Mesendoderm (in vitro differentiated cells): ENCODE measurements at regions not wholly inside any gene's neighbourhood (a gene's known extent, or its start where the extent isn't known, plus 50 kb on each side); places are given as distances from the start of the nearest gene placed in this dataset.
"Not testable (repeated sequence)": the region's sequence is repeated elsewhere in the genome, so short reads cannot be mapped to it uniquely, and the experiment has no call there.

ENCODE experiments used
- DNase-seq: peaks from one replicate; pipeline ENCODE4 v3.0.0; 2013
- H2AK5ac ChIP-seq: 2 replicates; pipeline ENCODE4 v1.6.1; 2013; ENCODE audit warnings: low read length, inconsistent platforms
- H2BK120ac ChIP-seq: 2 replicates; pipeline ENCODE4 v1.6.1; 2013; ENCODE audit warnings: low read depth, mild to moderate bottlenecking, low read length, moderate library complexity, mixed read lengths
- H2BK15ac ChIP-seq: replicated peaks from 2 replicates; pipeline ENCODE4 v1.6.1; 2013; ENCODE audit warnings: low read depth, mild to moderate bottlenecking, moderate library complexity
- H2BK5ac ChIP-seq: 2 replicates; pipeline ENCODE4 v1.6.1; 2013; ENCODE audit warnings: low read length, inconsistent platforms
- H3K18ac ChIP-seq: 2 replicates; pipeline ENCODE4 v1.6.1; 2013; ENCODE audit warnings: mild to moderate bottlenecking, low read length, mixed read lengths
- H3K23ac ChIP-seq: one replicate; pipeline ENCODE4 v1.6.1; 2013; ENCODE audit warnings: low read length
- H3K27ac ChIP-seq: 2 replicates; pipeline ENCODE4 v1.5.1; 2013; ENCODE audit warnings: low read depth, mild to moderate bottlenecking, inconsistent platforms, low read length, moderate library complexity
- H3K27me3 ChIP-seq: 2 replicates; pipeline ENCODE4 v1.6.1; 2013; ENCODE audit warnings: low read length, control low read depth, mild to moderate bottlenecking, inconsistent platforms; ENCODE audit not compliant: insufficient read depth, poor library complexity
- H3K36me3 ChIP-seq: 2 replicates; pipeline ENCODE4 v1.6.1; 2013; ENCODE audit warnings: low read length, inconsistent platforms; ENCODE audit not compliant: control insufficient read depth, insufficient read depth
- H3K4ac ChIP-seq: one replicate; pipeline ENCODE4 v1.6.1; 2013; ENCODE audit warnings: low read depth, mild to moderate bottlenecking, low read length, moderate library complexity
- H3K4me1 ChIP-seq: 2 replicates; pipeline ENCODE4 v1.6.1; 2013; ENCODE audit warnings: low read depth, low read length, inconsistent platforms; ENCODE audit not compliant: control insufficient read depth
- H3K4me2 ChIP-seq: 2 replicates; pipeline ENCODE4 v1.6.1; 2013; ENCODE audit warnings: low read length
- H3K4me3 ChIP-seq: 2 replicates; pipeline ENCODE4 v1.5.1; 2013; ENCODE audit warnings: mild to moderate bottlenecking, low read length
- H3K56ac ChIP-seq: one replicate; pipeline ENCODE4 v1.6.1; 2013; ENCODE audit warnings: low read length
- H3K79me1 ChIP-seq: 2 replicates; pipeline ENCODE4 v1.6.1; 2013; ENCODE audit warnings: low read length, inconsistent platforms
- H3K79me2 ChIP-seq: 2 replicates; pipeline ENCODE4 v1.6.1; 2013; ENCODE audit warnings: mild to moderate bottlenecking, low read length; ENCODE audit not compliant: control insufficient read depth, insufficient read depth
- H3K9ac ChIP-seq: 2 replicates; pipeline ENCODE4 v1.6.1; 2013; ENCODE audit warnings: low read length, inconsistent platforms
- H4K5ac ChIP-seq: one replicate; pipeline ENCODE4 v1.6.1; 2013; ENCODE audit warnings: low read length
- H4K8ac ChIP-seq: one replicate; pipeline ENCODE4 v1.6.1; 2013; ENCODE audit warnings: low read depth, mild to moderate bottlenecking, control low read depth, low read length, moderate library complexity
- WGBS: extraction: QIAGEN DNeasy Blood & Tissue Kit; methylation state at CpG from one replicate; pipeline ENCODE4 v1.1.7; 2013; ENCODE audit warnings: low lambda C conversion rate, missing lambda C conversion rate; ENCODE audit not compliant: insufficient coverage; ENCODE audit errors: extremely low coverage; 5-methylcytosine and 5-hydroxymethylcytosine counted together

DNA sequence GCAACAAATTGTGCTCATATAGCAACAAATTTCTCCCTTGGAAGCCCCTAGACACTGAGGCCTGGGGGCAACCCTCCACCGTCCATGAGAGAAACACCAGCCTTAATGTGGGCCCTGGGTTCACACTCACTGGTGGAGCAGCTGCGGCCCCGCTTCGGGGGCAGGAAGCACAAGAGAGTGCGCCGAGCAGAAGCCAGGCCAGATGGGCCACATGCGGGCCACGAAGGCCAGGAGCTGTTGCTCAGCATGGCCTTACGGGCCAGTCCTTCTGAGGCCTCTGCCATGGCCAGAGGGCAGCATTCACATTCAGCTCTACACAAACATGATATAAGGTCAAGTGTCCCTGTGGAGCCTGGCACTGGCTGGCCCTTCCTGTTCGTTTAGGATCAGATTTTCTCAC lies 60.0 kb upstream of the VIPR2 start:
- no peak for DNase-seq
- Histone ChIP-seq H3K27me3 (no peaks in the 10 kb centered on the region), H2BK120ac (no peak overlapping the region), H3K79me2 (no peaks in the 10 kb centered on the region), H3K79me1 (no peaks in the 10 kb centered on the region), H2BK5ac (no peak overlapping the region), H3K18ac (no peak overlapping the region), H2BK15ac (no peak overlapping the region), H3K4me3 (no peak overlapping the region), H3K23ac (no peak overlapping the region), H3K9ac (no peak overlapping the region), H3K4me1 (no peaks in the 10 kb centered on the region), H3K56ac (no peak overlapping the region), H3K4ac (no peak overlapping the region), H3K36me3 (no peaks in the 10 kb centered on the region), H2AK5ac (no peak overlapping the region), H4K8ac (no peak overlapping the region), H4K5ac (no peak overlapping the region), H3K4me2 (no peak overlapping the region), H3K27ac (no peak overlapping the region)
- WGBS = no CpG with 5 or more reads among the region's 10 CpGs

- not testable (repeated sequence) for H3K4me3 ChIP-seq, H3K23ac ChIP-seq, H3K79me1 ChIP-seq, H3K18ac ChIP-seq, H3K4me2 ChIP-seq, H2BK120ac ChIP-seq, H4K8ac ChIP-seq, H2BK15ac ChIP-seq, H4K5ac ChIP-seq, H3K79me2 ChIP-seq, H3K27ac ChIP-seq, H3K27me3 ChIP-seq, H3K56ac ChIP-seq, H3K4me1 ChIP-seq, H2AK5ac ChIP-seq, H3K9ac ChIP-seq, H3K4ac ChIP-seq, H3K36me3 ChIP-seq, H2BK5ac ChIP-seq, DNase-seq
- WGBS = no CpG with 5 or more reads among the region's 9 CpGs
Measured at GRCh38 chr7:159203253-159203652, 58.6 kb upstream of the VIPR2 start.

- Histone ChIP-seq H2BK120ac (no peak overlapping the region), H3K18ac (no peak overlapping the region), H3K4me2 (no peak overlapping the region), H2AK5ac (no peak overlapping the region), H2BK5ac (no peak overlapping the region), H4K8ac (no peak overlapping the region), H3K27ac (no peak overlapping the region), H3K79me1 (no peaks in the 10 kb centered on the region), H3K4me1 (no peaks in the 10 kb centered on the region), H3K23ac (no peak overlapping the region), H2BK15ac (no peak overlapping the region), H3K9ac (no peak overlapping the region), H3K4me3 (no peak overlapping the region), H3K27me3 (no peaks in the 10 kb centered on the region), H3K56ac (no peak overlapping the region), H3K4ac (no peak overlapping the region), H4K5ac (no peak overlapping the region), H3K79me2 (no peaks in the 10 kb centered on the region), H3K36me3 (no peaks in the 10 kb centered on the region)
- WGBS = no CpG with 5 or more reads among the region's 16 CpGs
- no peak for DNase-seq
Measured at GRCh38 chr7:159201722-159202330, 57.2 kb upstream of the VIPR2 start.

DNA sequence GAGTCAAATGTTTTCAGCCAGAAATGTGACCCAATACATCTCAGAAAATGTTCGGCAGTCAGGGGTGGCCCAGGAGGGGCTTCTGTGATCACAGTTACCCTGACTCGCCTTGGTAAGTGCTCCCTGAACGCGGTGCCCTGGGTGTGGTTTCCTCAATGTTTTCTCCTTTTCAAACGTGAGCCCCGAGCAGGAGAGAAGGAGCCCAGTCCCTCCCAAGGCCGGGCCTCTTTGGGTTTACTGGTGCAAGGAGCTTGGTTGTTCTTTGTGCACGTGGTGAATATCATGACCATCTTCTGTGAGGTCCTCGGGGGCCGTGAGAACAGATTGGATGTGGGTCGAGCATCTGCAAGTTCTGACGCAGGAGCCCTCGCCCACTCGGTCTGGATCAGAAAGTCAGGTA lies 55.8 kb upstream of the VIPR2 start:
- Histone ChIP-seq H3K56ac (no peak overlapping the region), H3K23ac (no peak overlapping the region), H3K4me3 (no peak overlapping the region), H4K8ac (no peak overlapping the region), H3K18ac (no peak overlapping the region), H3K27me3 (no peaks in the 10 kb centered on the region), H2AK5ac (no peak overlapping the region), H2BK5ac (no peak overlapping the region), H3K79me2 (no peaks in the 10 kb centered on the region), H2BK120ac (no peak overlapping the region), H3K79me1 (no peaks in the 10 kb centered on the region), H3K9ac (no peak overlapping the region), H3K4me2 (no peak overlapping the region), H4K5ac (no peak overlapping the region), H2BK15ac (no peak overlapping the region), H3K27ac (no peak overlapping the region), H3K4ac (no peak overlapping the region), H3K36me3 (no peaks in the 10 kb centered on the region), H3K4me1 (no peaks in the 10 kb centered on the region)
- DNase-seq = no peak
- no CpG with 5 or more reads among the region's 14 CpGs for WGBS

DNA sequence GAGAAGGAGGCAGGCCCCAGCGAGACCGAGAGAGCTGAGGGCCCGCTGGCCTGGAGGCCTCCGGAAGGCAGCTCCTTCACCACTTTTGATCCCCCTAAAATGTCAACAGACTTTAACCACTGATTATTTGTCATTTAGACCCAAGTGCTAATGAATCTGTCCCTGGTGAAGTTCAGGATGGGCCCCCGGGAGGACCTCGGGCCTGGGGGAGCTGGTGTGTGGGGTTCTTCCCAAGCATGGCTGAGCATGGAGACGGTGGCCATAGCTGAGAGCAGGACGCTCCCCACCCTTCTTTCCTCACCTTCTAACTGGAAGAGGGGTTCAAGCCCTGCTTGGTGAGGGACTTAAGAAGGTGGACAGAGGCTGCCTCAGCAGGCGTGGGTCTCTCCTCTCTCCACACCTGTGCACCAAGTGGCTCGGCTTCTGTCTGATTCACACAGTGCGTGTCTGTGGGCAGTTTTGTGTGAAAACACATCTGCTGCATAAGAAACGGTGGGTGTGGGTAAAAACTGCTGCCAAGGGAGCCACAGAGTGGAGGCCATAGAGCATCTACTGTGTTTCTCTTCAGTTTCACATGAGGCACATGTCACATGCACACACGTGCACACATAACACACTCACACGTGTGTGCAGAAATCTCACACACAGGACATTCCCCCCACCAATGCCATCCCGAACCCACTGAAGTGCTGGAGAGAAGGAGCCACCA lies 53.5 kb upstream of the VIPR2 start:
- H2BK120ac ChIP-seq = no peak overlapping the region
- no CpG with 5 or more reads among the region's 15 CpGs for WGBS
- H3K23ac ChIP-seq = no peak overlapping the region
- no peak overlapping the region for H3K18ac ChIP-seq
- H3K4ac ChIP-seq = no peak overlapping the region
- no peak overlapping the region for H2AK5ac ChIP-seq
- no peak overlapping the region for H2BK15ac ChIP-seq
- H4K8ac ChIP-seq = no peak overlapping the region
- no peak overlapping the region for H3K9ac ChIP-seq
- H3K4me2 ChIP-seq = no peak overlapping the region
- H3K4me3 ChIP-seq = no peak overlapping the region
- H3K27me3 ChIP-seq = no peaks in the 10 kb centered on the region
- no peaks in the 10 kb centered on the region for H3K36me3 ChIP-seq
- no peak overlapping the region for H3K27ac ChIP-seq
- no peak overlapping the region for H3K56ac ChIP-seq
- H3K79me2 ChIP-seq = no peaks in the 10 kb centered on the region
- no peak overlapping the region for H4K5ac ChIP-seq
- DNase-seq = no peak
- H2BK5ac ChIP-seq = no peak overlapping the region
- no peaks in the 10 kb centered on the region for H3K4me1 ChIP-seq
- H3K79me1 ChIP-seq = no peaks in the 10 kb centered on the region
